ENCODE measurements at regions not wholly inside any gene's neighbourhood (a gene's known extent, or its start where the extent isn't known, plus 50 kb on each side); places are given as distances from the start of the nearest gene placed in this dataset.
"Not testable (repeated sequence)": the region's sequence is repeated elsewhere in the genome, so short reads cannot be mapped to it uniquely, and the experiment has no call there.

DNA sequence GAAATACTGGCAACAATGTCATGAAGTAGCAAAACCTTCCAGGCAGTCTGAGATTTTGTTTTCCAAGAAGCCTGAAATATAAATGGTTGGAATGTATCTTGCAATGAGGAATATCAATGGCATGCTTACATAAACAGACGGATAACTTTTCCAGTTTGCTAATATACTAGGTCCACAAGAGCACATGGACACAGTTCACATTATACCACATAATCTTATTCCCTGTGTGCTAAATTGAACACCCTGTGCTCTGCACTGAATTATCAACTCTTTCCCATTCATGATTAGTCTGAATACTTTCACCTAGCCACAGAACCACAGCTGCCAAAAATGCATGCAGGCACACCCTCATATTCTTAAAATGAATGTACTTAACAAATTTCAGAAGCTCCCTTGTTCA is 274.3 kb downstream of the COL12A1 start:
- no peak for ATAC-seq
- DNase-seq = no peak

DNA sequence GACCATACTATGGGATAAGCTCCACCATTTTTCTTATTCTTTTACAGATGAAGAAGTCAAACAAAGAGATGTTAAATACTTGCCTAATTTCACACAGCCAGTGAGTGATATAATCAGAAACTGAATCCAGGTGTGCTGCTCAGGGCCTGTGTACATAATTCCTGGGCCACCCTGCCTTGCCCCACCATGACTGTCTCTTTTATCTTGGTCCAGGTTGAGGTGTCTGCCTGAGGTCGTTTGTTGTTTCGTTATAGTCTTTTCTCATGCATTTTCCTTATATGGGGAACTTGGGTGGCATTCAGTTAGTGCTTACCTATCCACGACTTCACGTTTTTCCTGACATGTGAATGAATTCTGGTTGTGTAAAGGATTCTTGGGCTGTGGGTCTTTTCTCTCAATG is 277.6 kb downstream of the COL12A1 start:
- Mint-ChIP-seq H3K4me1 (no peaks in the 10 kb centered on the region), H3K9me3 (peaks cover 0 to 6% of the 10 kb centered on the region in 2 donors), H3K4me3 (no peak overlapping the region), H3K27me3 (no peaks in the 10 kb centered on the region), H3K27ac (no peak overlapping the region)
- DNase-seq = no peak
- no peak for ATAC-seq

More for the DNA sequence above, 274.3 kb downstream of the COL12A1 start:
- no peak overlapping the region for H3K27ac Mint-ChIP-seq
- H3K9me3 Mint-ChIP-seq = peaks cover 0 to 6% of the 10 kb centered on the region in 2 donors
- H3K27me3 Mint-ChIP-seq = no peaks in the 10 kb centered on the region
- H3K4me3 Mint-ChIP-seq = no peak overlapping the region
- H3K4me1 Mint-ChIP-seq = no peaks in the 10 kb centered on the region

DNA sequence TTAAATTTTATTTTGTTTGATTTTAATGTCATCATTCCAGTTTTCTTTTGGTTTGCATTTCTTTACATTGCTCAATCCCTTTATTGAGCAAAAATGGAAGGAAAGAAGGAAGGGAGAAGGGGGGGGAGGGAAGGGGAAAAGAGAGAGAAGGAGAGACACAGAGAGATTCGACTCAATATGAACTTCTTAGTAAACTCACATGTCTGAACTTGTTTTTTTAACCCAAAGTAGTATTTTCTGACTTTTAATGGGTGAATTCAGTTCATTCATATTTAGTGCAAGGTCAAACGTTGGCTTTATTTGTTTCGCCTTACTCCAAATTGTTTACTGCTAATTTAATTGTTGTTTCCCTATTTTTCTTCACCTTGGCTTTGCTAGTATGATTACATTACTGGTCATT is 278.6 kb downstream of the COL12A1 start:
- ATAC-seq (no peak), DNase-seq (no peak)
- H3K9me3 Mint-ChIP-seq = peaks cover 0 to 6% of the 10 kb centered on the region in 2 donors
- H3K4me1 Mint-ChIP-seq = no peaks in the 10 kb centered on the region
- H3K27ac Mint-ChIP-seq = no peak overlapping the region
- no peaks in the 10 kb centered on the region for H3K27me3 Mint-ChIP-seq
- H3K4me3 Mint-ChIP-seq = no peak overlapping the region

DNA sequence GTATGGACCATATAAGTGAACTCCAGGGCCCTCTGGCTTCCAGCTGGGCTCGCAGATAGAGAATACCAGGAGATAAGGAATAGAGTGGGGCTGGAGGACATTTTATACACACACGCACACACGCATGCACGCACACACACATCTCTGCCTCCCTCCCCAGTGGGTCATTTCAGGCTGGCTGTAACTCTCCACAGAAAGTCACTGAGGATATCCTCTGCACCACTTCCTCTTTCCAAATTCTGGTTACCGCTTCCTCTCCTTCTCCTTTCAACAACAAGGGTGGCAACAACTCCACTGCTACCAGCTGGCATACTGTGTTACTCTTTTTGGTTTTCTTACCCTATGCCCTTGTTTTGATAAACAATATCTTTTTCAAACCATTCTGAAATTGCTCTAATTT is 280.2 kb downstream of the COL12A1 start:
- peaks cover 0 to 6% of the 10 kb centered on the region in 2 donors for H3K9me3 Mint-ChIP-seq
- no peaks in the 10 kb centered on the region for H3K27me3 Mint-ChIP-seq
- no peaks in the 10 kb centered on the region for H3K4me1 Mint-ChIP-seq
- ATAC-seq (no peak), DNase-seq (no peak)
- H3K4me3 Mint-ChIP-seq = no peak overlapping the region
- no peak overlapping the region for H3K27ac Mint-ChIP-seq

DNA sequence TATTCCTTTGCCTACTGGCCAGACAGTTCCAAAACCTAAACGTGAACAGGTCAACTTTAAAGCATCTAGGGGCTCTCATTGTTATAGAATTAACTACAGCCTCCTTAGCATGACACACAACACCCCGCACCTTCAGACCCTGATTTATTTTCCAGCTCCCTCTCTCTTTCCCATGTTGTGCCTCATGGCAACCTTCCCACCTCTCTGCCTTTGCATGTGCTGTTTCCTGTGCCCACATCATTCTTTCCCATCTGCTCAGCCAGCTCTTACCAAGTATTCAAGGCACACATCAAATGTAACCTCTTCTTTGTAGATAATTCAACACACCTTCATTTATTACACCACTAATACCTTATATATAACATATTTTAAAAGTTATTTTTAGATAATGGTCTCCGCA is 291.0 kb downstream of the COL12A1 start:
- H3K27me3 Mint-ChIP-seq = no peaks in the 10 kb centered on the region
- H3K27ac Mint-ChIP-seq = no peak overlapping the region
- ATAC-seq (no peak), DNase-seq (no peak)
- no peaks in the 10 kb centered on the region for H3K4me1 Mint-ChIP-seq
- H3K4me3 Mint-ChIP-seq = no peak overlapping the region
- no peaks in the 10 kb centered on the region for H3K9me3 Mint-ChIP-seq

DNA sequence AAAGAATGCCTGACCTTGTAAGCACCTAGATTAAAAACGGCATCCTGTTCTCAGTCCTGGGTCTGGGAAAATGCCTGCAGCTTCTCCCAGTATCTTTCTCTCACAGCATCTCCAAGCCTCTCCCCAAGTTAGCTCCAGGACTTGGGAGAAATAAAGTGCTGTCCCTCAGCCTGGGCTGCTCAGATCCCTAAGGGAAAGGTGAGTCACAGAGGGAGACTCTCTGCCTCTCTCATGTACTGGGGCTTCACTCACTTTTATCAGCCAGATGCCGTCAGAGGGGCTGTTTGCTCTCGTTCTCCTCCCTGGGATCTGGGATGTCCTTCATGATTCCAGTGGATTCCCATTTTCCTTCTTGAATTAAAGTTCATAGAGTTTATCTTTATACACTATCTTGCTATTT is 293.6 kb downstream of the COL12A1 start:
- Mint-ChIP-seq H3K27ac (no peak overlapping the region), H3K9me3 (no peaks in the 10 kb centered on the region), H3K27me3 (no peaks in the 10 kb centered on the region), H3K4me3 (no peak overlapping the region), H3K4me1 (no peaks in the 10 kb centered on the region)
- DNase-seq (no peak), ATAC-seq (no peak)

- Mint-ChIP-seq H3K9me3 (peaks cover 6 to 12% of the 10 kb centered on the region in 2 donors), H3K4me1 (no peaks in the 10 kb centered on the region), H3K4me3 (no peak overlapping the region), H3K27me3 (no peaks in the 10 kb centered on the region), H3K27ac (no peak overlapping the region)
- DNase-seq = no peak
- ATAC-seq = no peak
These were observed 303.0 kb downstream of the COL12A1 start for GRCh38 chr6:74902846-74903245.

- H3K4me1 Mint-ChIP-seq = no peaks in the 10 kb centered on the region
- H3K9me3 Mint-ChIP-seq = peaks cover 6 to 12% of the 10 kb centered on the region in 2 donors
- H3K27ac Mint-ChIP-seq = no peak overlapping the region
- H3K27me3 Mint-ChIP-seq = no peaks in the 10 kb centered on the region
- no peak for DNase-seq
- no peak overlapping the region for H3K4me3 Mint-ChIP-seq
- ATAC-seq = no peak
These were observed 303.8 kb downstream of the COL12A1 start for GRCh38 chr6:74902089-74902488.

GRCh38 chr6:74901576-74901975 is 304.3 kb downstream of the COL12A1 start:
- Mint-ChIP-seq H3K27me3 (no peaks in the 10 kb centered on the region), H3K4me1 (no peaks in the 10 kb centered on the region), H3K4me3 (no peak overlapping the region), H3K27ac (no peak overlapping the region), H3K9me3 (peaks cover 6 to 12% of the 10 kb centered on the region in 2 donors)
- ATAC-seq (no peak), DNase-seq (no peak)

DNA sequence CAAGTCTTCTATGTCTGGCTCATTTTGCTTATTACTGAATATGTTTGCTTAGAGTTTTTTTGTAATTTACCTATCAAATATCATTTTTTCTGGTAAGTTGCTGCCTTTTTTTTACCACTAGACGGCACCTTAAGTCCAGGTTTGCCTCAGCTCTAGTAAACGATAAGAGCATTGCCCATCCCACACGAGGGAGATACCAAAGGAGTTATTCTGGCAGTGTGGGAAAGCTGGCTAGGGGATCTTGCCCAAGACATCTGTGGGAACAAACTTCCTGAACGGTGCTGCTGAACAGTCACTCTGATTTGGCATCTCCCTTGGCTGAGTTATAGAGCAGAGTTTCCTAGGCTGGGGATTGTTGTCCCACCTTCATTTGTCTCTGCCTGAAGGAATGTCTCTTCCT is 306.4 kb downstream of the COL12A1 start:
- no peak overlapping the region for H3K4me3 Mint-ChIP-seq
- no peak for DNase-seq
- H3K27me3 Mint-ChIP-seq = no peaks in the 10 kb centered on the region
- ATAC-seq = no peak
- no peaks in the 10 kb centered on the region for H3K4me1 Mint-ChIP-seq
- H3K9me3 Mint-ChIP-seq = peaks cover 0 to 12% of the 10 kb centered on the region in 2 donors
- no peak overlapping the region for H3K27ac Mint-ChIP-seq

DNA sequence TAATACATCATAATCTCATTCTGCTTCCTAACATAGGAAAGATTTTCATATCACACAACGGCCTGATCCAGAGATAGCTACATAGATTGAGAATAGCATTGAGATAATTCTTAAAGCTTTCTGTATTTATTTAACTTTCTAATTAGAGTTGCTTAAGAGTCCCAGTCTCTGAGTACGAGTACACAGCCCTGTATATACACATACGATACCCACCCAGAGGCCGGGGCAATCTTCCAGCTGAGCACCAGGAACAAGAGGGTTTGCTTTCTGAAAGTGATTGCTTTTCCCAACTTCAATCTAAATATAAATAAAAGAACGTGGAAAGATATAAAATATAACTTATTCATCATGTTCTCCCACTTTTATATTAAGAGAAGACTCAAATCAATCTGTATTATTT is 313.8 kb downstream of the COL12A1 start:
- no peaks in the 10 kb centered on the region for H3K4me1 Mint-ChIP-seq
- no peak for ATAC-seq
- H3K27ac Mint-ChIP-seq = no peak overlapping the region
- no peaks in the 10 kb centered on the region for H3K27me3 Mint-ChIP-seq
- no peak overlapping the region for H3K4me3 Mint-ChIP-seq
- peaks cover 3 to 8% of the 10 kb centered on the region in 2 donors for H3K9me3 Mint-ChIP-seq
- no peak for DNase-seq

GRCh38 chr6:74891349-74891831 is 314.5 kb downstream of the COL12A1 start:
- Mint-ChIP-seq H3K4me3 (no peak overlapping the region), H3K4me1 (no peaks in the 10 kb centered on the region), H3K9me3 (peaks cover 4 to 8% of the 10 kb centered on the region in 2 donors), H3K27ac (no peak overlapping the region), H3K27me3 (no peaks in the 10 kb centered on the region)
- no peak for ATAC-seq
- DNase-seq = no peak

DNA sequence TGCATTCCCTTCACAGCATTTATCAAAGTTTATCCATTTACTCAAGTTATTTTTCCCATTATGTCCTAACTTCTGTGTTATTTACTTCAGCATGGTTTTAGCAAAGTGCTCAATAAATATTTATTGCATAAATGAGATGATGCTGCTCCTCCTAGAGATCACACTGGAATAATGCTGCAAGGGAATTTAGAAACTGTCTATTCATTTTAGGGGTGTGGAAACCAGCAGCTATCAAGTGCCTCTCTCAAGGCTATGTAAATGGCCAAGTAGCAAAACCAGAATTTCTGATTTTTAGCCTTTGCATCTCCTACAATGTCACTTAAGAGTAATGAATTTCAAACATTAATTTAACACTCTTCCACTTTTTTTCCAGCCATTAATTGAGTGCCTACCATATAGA is 316.2 kb downstream of the COL12A1 start:
- Mint-ChIP-seq H3K4me1 (no peaks in the 10 kb centered on the region), H3K9me3 (peaks cover 8% of the 10 kb centered on the region in 2 donors), H3K27ac (no peak overlapping the region), H3K27me3 (no peaks in the 10 kb centered on the region), H3K4me3 (no peak overlapping the region)
- DNase-seq = no peak
- ATAC-seq = no peak

- not testable (repeated sequence) for DNase-seq, ATAC-seq, H3K9me3 Mint-ChIP-seq, H3K27me3 Mint-ChIP-seq, H3K4me3 Mint-ChIP-seq, H3K27ac Mint-ChIP-seq, H3K4me1 Mint-ChIP-seq
These were observed 317.1 kb downstream of the COL12A1 start for GRCh38 chr6:74888741-74889140.

DNA sequence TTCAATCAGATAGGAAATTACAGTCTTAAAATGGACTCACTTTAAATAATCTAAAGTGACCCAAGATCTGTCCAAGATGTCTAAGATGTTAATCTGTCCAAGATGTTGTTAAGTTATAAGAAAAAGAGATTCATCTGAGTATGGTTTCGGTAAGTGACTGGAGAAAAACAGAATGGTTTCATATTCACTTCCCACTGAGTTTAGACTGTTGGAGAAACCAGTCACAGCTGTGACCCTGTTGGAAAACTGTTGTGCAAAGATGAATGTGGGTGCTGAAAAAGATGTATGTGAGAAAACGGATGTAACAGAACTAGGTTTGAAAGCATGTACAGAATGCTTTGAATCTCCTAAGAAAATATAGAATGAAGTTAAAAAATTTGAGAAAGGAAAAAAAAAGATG is 325.9 kb downstream of the COL12A1 start:
- DNase-seq = no peak
- H3K9me3 Mint-ChIP-seq = peaks cover 5 to 9% of the 10 kb centered on the region in 2 donors

GRCh38 chr6:74879234-74879633 is 326.6 kb downstream of the COL12A1 start:
- Mint-ChIP-seq H3K27me3 (no peaks in the 10 kb centered on the region), H3K9me3 (peaks cover 5 to 9% of the 10 kb centered on the region in 2 donors), H3K4me3 (no peak overlapping the region), H3K4me1 (no peaks in the 10 kb centered on the region), H3K27ac (no peak overlapping the region)
- DNase-seq (no peak), ATAC-seq (no peak)

More for the DNA sequence above, 325.9 kb downstream of the COL12A1 start:
- no peaks in the 10 kb centered on the region for H3K27me3 Mint-ChIP-seq
- ATAC-seq = no peak
- no peaks in the 10 kb centered on the region for H3K4me1 Mint-ChIP-seq
- no peak overlapping the region for H3K27ac Mint-ChIP-seq
- H3K4me3 Mint-ChIP-seq = no peak overlapping the region

DNA sequence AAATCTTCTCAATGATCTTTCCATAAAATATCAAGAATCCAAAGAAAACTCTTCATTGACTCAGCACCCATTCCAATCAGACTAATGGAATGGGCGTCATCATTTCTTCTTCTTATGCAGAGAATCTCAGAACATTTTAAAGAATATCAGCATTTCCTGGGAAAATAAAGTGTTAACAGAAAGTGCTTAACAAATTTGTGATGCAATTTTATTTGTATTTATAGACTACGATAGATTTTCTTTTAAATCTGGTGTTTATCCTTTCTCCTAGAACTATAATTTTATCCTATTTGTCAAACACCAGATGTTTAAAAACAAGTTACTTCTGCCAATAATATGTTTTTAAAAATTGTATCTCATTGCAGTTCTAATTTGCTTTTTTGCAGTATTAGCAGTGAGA is 330.7 kb downstream of the COL12A1 start:
- no peaks in the 10 kb centered on the region for H3K4me1 Mint-ChIP-seq
- H3K9me3 Mint-ChIP-seq = peaks cover 0 to 5% of the 10 kb centered on the region in 2 donors
- ATAC-seq = no peak
- no peak overlapping the region for H3K27ac Mint-ChIP-seq
- no peaks in the 10 kb centered on the region for H3K27me3 Mint-ChIP-seq
- no peak overlapping the region for H3K4me3 Mint-ChIP-seq
- no peak for DNase-seq

All from stimulated activated naive CD8-positive, alpha-beta T cell treated with anti-CD3 and anti-CD28 coated beads, Interleukin-15, amount 100 ng/mL, for 72 hours (primary cell).